Testis (tissue), 2 donors: ENCODE measurements at regions not wholly inside any gene's neighbourhood (a gene's known extent, or its start where the extent isn't known, plus 50 kb on each side); places are given as distances from the start of the nearest gene placed in this dataset.

Experiments used
- DNase-seq: peaks from one replicate; pipeline ENCODE4 v3.0.0-alpha.2; 2019
- H3K27ac ChIP-seq, 2 donors: fragments of 200-600 bp; sonication (generic); one replicate each; pipeline ENCODE4 v1.5.1; 2019
- H3K27me3 ChIP-seq: fragments of 200-600 bp; sonication (generic); one replicate; pipeline ENCODE4 v1.5.1; 2019
- H3K36me3 ChIP-seq: fragments of 200-600 bp; sonication (generic); one replicate; pipeline ENCODE4 v1.5.1; 2017; ENCODE audit warnings: low read depth; ENCODE audit errors: missing control alignments
- H3K4me1 ChIP-seq: fragments of 200-600 bp; sonication (generic); one replicate; pipeline ENCODE4 v1.5.1; 2019
- H3K4me3 ChIP-seq, 2 donors: fragments of 200-600 bp; sonication (generic); one replicate each; pipeline ENCODE4 v1.5.1; 2017 to 2019
- H3K9me3 ChIP-seq: fragments of 200-600 bp; sonication (generic); one replicate; pipeline ENCODE4 v1.5.1; 2017
- CTCF ChIP-seq, 3 experiments: fragments of 450-650 bp in 2 of 3; fragments of 200-600 bp in 1 of 3; sonication (generic) in 1 of 3; IDR thresholded peaks; one replicate each; pipeline ENCODE4 v1.5.1; 2016 to 2019; ENCODE audit warnings: antibody characterized with exemption in 3 of 3, mild to moderate bottlenecking in 2 of 3, moderate library complexity in 1 of 3
- POLR2A ChIP-seq: fragments of 450-650 bp; IDR thresholded peaks from one replicate; pipeline ENCODE4 v1.6.1; 2017; ENCODE audit warnings: antibody characterized with exemption, mild to moderate bottlenecking, moderate library complexity
- WGBS, 2 donors: methylation state at CpG; one replicate each; pipeline ENCODE4 v1.1.5; 2018; 5-methylcytosine and 5-hydroxymethylcytosine counted together
- intact Hi-C: fragments of 100-400 bp; cut with DNase I; formaldehyde crosslinking; loops from one replicate; pipeline ENCODE4 v1.15.1; 2023; ENCODE audit warnings: low total_unique reads

GRCh38 chr1:30197639-30198450 lies 525.5 kb downstream of the MATN1 start:
- intact Hi-C loops, result no loop called here
- no peaks in the 10 kb centered on the region for H3K4me1 ChIP-seq
- no peaks in the 10 kb centered on the region for H3K27me3 ChIP-seq
- no peak overlapping the region for H3K27ac ChIP-seq
- no peaks in the 10 kb centered on the region for H3K9me3 ChIP-seq
- WGBS, 2 donors, result 45 to 52% methylated on average over 4 of the region's 4 CpGs
- TF ChIP-seq POLR2A, result no peak
- no peak for TF ChIP-seq CTCF (IDR thresholded peaks at IDR 0.05)
- no peak for DNase-seq
- no peaks in the 10 kb centered on the region for H3K36me3 ChIP-seq
- H3K4me3 ChIP-seq, result no peak overlapping the region

GRCh38 chr1:30196872-30197638 lies 526.3 kb downstream of the MATN1 start:
- WGBS, 2 donors, result 67 to 69% methylated on average over 13 of the region's 13 CpGs
- intact Hi-C loops, result no loop called here
- Histone ChIP-seq H3K27me3 (no peaks in the 10 kb centered on the region), H3K4me1 (no peaks in the 10 kb centered on the region), H3K27ac (no peak overlapping the region), H3K36me3 (no peaks in the 10 kb centered on the region), H3K4me3 (no peak overlapping the region), H3K9me3 (no peaks in the 10 kb centered on the region)
- DNase-seq, result no peak
- TF ChIP-seq CTCF (IDR thresholded peaks at IDR 0.05), result no peak
- no peak for TF ChIP-seq POLR2A

- TF ChIP-seq CTCF (IDR thresholded peaks at IDR 0.05) (no peak), POLR2A (no peak)
- Histone ChIP-seq H3K9me3 (no peaks in the 10 kb centered on the region), H3K36me3 (no peaks in the 10 kb centered on the region), H3K4me1 (no peaks in the 10 kb centered on the region), H3K4me3 (no peak overlapping the region), H3K27ac (no peak overlapping the region), H3K27me3 (no peaks in the 10 kb centered on the region)
- no peak for DNase-seq
- intact Hi-C loops, result no loop called here
These were observed 526.9 kb downstream of the MATN1 start for GRCh38 chr1:30196457-30196856.

- Histone ChIP-seq H3K36me3 (no peaks in the 10 kb centered on the region), H3K27ac (no peak overlapping the region), H3K4me3 (no peak overlapping the region), H3K4me1 (no peaks in the 10 kb centered on the region), H3K9me3 (no peaks in the 10 kb centered on the region), H3K27me3 (no peaks in the 10 kb centered on the region)
- no peak for TF ChIP-seq CTCF (IDR thresholded peaks at IDR 0.05)
- no peak for TF ChIP-seq POLR2A
- intact Hi-C loops, result no loop called here
- WGBS, 2 donors, result 83 to 84% methylated on average over 17 of the region's 17 CpGs
- no peak for DNase-seq
These were observed 527.8 kb downstream of the MATN1 start for GRCh38 chr1:30195424-30196134.
